22Rv1 (cell line): ENCODE measurements at regions not wholly inside any gene's neighbourhood (a gene's known extent, or its start where the extent isn't known, plus 50 kb on each side); places are given as distances from the start of the nearest gene placed in this dataset.

ENCODE experiments used
- CTCF ChIP-seq: fragments of 450-650 bp; IDR thresholded peaks from 2 replicates; pipeline ENCODE4 v1.5.1; 2017; ENCODE audit warnings: mild to moderate bottlenecking
- ZFX ChIP-seq: fragments of 450-650 bp; IDR thresholded peaks from 2 replicates; pipeline ENCODE4 v1.6.1; 2017; ENCODE audit warnings: antibody characterized with exemption, borderline replicate concordance

DNA sequence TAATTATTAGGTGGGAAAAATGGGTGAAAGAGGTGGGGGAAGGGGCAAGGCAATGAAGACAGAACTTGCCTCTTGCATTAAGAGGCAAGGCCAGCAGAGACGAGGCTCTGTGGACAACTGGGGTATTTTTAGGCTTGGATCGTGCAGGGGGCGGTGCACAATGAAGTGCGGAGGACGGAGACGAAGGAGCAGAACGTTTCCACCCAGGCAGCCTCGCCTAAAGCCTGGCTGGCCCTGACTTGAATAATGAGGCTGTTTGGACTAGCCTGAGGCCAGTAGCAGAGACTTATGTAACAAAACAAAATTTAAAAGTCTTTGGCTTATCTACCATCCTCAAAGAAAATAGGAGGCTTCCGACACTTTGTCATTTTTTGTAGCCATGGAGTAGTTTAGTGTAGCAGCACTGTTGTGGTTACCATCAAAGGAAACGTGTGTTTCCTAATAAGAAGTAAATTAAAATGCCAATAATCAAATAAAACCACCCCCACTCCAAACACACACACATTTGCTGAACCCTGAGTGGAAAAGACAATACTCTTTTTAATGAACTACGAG is 370.0 kb upstream of the CNR1 start:
- TF ChIP-seq CTCF (no peak), ZFX (no peak)
